NK-92 (cell line): ENCODE measurements at regions not wholly inside any gene's neighbourhood (a gene's known extent, or its start where the extent isn't known, plus 50 kb on each side); places are given as distances from the start of the nearest gene placed in this dataset.

ENCODE experiments used
- DNase-seq: peaks from one replicate; lab custom pipeline; 2025; ENCODE audit not compliant: unreplicated experiment; lab: John Stamatoyannopoulos, UW

GRCh38 chr4:123259676-123260646 lies 136.6 kb upstream of the SPRY1 start:
- DNase-seq = no peak

DNA sequence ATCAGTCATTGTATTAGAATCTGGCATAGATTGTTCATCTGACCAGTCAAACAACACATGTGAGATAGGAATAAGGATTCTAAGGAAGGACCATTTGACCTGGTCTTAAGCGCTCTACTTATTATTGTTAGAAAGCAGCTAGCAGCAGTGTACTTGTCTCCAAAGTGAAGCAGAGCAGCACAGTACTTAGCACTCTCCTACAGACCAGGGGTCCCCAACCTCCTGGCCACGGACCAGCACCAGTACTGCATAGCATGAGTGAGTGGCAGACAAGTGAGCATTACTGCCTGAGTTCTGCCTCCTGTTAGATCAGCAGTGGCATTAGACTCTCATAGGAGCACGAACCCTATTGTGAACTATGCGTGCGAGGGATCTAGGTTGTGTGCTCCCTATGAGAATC lies 135.9 kb upstream of the SPRY1 start:
- DNase-seq = no peak

DNA sequence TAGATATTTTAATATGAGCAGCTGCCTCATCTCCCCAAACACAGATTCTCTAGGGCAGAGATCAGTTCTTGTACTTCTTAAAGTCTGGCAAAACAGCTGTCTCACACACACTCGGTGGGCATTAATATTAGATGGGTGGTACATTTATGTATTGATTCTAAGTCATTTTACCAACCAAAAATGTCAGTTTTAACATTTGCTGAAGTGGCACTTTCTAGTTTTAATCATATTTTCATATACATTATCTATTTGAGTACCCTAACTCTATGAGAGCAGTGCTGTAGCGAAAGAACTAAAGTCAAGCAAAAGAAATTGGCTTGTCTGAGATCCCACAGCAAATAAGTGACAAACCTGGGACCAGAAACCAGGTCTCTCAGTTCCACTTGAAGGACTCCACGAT lies 134.5 kb upstream of the SPRY1 start:
- DNase-seq = no peak

GRCh38 chr4:123265443-123265842 lies 131.2 kb upstream of the SPRY1 start:
- no peak for DNase-seq

DNA sequence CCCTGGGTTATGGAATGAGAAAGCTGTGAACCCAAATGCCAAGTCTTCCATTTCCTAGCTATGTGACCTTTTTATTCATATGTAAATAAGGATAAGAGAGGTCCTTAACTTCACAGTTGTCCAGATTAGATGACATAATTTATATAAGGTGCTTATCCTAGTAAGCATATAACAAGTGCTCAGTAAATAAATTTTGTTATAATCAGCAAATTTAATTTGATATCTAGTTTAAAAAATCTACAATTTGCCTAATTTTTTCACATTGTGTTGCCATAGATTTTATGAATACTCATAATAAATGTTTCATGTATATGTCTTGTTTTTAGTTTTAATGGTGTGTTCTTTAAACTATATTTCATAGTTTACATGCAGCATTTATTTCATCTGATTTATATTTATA lies 130.4 kb upstream of the SPRY1 start:
- no peak for DNase-seq

DNA sequence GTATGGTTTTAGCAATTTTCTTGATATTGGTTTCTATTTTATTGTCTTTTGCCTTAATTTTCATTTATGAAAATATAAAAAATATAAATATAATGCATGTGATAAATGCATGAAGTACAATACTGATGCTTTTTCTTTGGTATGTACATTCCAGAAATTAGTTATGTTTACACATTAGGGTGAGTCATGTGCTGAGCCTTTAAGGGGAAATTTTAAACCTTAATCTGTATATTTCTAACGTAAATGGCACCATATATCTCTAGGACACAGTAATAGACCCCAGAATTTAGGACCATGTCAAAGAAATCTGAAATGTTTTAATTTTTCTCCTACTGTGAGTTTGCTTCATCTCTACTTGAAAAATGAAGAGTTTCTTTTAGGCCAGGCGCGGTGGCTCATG lies 117.8 kb upstream of the SPRY1 start:
- DNase-seq = no peak

DNA sequence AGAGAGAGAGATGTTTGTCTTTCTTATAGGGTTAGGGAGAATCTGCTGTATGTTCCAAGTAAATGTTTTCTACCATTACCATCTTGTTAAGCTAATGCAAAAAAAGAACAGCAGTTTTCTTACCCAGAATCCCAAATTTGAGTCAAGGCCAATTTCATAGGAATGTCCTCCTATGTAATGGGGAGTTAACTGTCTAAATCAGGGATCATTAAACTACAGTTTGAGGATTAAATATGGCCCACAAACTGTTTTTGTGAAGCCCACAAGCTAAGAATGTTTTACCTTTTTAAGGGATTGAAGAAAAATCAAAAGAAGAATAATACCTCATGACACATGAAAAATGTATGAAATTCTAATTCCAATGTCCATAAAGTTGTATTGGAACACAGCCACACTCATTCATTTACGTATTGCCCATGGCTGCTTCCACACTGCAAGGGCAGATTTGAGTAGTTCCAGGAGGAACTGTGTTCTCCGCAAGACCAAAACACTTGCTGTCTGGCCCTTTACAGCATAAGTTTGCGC lies 113.2 kb upstream of the SPRY1 start:
- no peak for DNase-seq

- DNase-seq = no peak
These were observed 112.4 kb upstream of the SPRY1 start for GRCh38 chr4:123284168-123284567.

DNA sequence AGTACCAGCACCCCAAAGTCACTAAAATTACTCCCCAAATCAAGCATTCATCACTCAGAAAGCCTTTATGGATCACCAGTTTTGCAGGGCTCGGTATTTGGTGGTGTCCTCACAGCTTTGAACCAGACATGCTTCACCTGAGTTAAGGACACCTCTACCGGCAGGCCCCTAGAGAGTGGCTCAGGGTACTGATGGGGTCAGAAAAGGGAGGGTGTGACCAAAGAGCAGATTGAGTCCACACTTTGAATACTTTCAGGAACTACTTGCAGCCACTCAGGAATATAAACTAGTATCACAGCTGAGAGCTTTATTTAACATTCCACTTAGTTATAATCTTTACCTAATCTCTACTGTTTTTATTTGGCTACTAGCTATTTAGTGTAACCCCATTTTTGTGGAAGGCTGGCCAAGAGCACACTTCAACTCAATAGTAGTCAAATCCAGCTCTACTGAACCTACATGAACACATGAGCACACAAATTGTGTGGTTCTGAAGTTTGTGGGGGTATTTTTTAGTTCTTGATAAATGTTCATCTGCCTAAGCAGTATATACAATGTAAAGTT lies 109.6 kb upstream of the SPRY1 start:
- DNase-seq = no peak

DNA sequence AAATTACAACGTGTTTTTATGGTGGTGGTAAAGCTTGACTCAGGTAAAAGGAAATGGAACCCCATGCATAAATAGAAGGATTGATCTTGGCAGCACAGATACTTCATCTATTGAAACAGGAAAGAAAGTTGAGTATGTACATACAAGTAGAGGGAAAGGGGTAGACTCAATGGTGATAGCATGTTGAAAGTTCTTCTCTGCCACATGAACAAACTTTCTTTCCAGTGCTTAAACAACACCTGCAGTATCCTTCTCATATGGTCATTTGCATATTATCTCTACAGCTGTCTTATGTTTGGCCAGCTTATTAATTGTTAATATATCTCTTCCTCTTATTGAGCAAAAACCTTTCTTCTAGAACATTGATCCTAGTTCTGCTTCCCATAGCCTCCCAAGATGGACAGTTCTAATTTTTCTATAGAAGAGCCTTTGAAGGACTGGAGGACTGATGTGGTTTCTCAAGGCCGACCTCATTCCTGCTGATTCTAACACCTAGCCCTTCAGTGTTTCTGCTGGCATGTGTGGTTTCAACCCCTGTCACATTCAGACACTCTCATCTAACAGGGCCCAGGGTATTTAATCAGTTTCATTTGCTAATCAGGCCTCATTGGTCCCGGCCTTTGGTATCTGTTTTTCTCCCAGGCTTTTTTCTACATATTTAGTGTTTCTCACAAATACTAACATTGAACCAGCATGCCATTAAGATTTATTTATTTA lies 108.1 kb upstream of the SPRY1 start:
- peak; percentile 3 for DNase-seq

DNA sequence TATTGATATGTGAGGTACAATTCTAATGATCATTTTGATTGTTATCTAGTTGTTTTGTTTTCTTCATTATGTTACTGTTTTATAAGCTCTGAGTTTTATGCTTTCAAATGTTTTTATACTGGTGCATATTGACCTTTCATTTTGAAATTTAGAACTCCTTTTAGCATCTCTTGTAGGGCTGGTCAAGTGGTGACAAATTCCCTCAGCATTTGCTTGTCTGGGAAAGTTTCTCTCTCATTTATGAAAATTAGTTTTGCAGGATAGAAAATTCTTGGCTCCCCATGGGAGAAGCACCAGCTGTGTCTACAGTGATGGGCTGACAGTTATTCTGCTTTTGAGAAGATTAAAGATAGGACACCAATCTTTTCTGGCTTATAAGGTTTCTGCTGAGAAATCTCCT lies 105.3 kb upstream of the SPRY1 start:
- no peak for DNase-seq

DNA sequence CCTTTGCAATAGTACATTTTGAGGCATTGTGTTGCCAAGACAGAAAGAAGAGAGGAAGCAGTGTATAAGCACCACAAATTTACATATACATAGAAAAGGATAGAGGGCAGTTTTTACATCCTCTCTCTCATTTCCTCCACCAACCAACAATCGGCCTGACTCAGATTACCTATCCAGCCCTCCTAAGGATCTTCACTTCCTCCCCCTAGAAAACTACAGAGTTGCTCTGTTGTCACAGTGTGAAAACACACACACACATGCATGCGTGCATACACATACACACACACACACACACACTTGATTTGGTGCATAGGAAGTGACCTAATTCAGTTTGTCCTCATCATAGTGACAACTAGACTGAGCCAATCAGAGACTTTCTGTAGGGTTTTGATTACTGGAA lies 98.8 kb upstream of the SPRY1 start:
- no peak for DNase-seq

- DNase-seq = no peak
These were observed 98.3 kb upstream of the SPRY1 start for GRCh38 chr4:123298261-123298660.

GRCh38 chr4:123298801-123299200 lies 97.8 kb upstream of the SPRY1 start:
- no peak for DNase-seq

- DNase-seq = no peak
These were observed 97.3 kb upstream of the SPRY1 start for GRCh38 chr4:123299212-123299691.

GRCh38 chr4:123300222-123301039 lies 96.2 kb upstream of the SPRY1 start:
- no peak for DNase-seq

- no peak for DNase-seq
These were observed 94.7 kb upstream of the SPRY1 start for GRCh38 chr4:123301923-123302322.

DNA sequence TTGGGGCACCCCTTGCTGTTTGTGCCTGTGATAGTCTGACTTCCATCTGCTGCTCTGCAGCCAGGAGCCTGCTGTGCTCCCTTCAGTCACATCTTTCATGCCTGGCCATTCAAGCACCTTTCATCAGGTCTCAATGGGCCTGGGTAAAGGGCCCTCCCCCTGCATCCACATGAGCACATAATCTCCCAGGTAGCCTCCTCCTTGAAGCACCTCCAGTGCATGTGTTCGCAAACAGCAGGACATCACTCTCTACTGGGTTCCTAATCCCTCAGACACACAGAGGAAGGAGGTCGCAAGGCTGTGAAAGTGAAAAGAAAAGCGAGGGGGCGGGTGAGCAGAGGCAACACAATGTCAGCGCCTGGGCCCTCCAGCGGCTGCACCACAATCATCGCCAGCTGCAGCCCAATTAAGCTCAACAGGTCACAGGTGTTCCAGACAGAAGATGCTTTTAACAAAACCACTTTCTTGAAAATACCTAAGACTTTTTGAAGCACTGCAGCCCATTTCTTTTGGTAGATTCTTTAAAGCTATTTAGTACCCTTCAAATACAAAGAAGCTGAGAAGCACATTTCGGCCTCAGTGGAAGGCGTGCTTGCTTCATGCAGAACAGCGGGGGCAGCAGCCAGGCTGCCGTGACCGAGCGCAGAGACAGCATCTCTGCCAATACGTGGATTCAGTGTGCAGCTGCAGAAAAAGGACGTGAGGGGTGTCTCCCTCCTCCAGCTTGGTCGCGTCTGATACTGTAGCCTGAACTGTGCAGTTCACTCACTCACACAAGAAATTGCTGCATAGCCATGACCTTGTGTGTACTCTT lies 92.2 kb upstream of the SPRY1 start:
- DNase-seq = no peak

- DNase-seq = no peak
These were observed 90.9 kb upstream of the SPRY1 start for GRCh38 chr4:123305736-123306135.

DNA sequence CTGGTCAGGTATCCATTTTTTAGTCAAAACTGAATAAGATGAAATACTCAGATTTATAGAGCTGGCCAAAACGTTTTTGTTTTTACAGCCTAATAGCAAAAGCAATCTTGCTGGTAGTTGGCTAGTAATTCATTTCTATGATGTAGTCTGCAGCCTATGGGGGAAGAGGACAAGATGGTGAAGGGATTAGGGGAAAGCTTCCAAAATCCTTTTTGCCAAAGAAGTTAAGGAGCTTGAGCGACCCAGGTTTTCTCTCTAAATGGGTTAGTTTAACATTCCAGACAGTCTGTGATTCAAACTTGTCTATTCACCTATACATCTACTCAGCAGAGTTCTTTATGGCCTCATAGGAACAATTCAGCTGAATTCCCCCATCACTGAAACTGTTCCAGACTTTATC lies 89.8 kb upstream of the SPRY1 start:
- DNase-seq = no peak
